ACHN (cell line): ENCODE measurements at regions not wholly inside any gene's neighbourhood (a gene's known extent, or its start where the extent isn't known, plus 50 kb on each side); places are given as distances from the start of the nearest gene placed in this dataset.
"Not testable (repeated sequence)": the region's sequence is repeated elsewhere in the genome, so short reads cannot be mapped to it uniquely, and the experiment has no call there.

Experiments
- DNase-seq: peaks from one replicate; pipeline ENCODE4 v3.0.0-alpha.2; 2015
- in situ Hi-C: cut with HindIII; loops from 2 replicates; pipeline ENCODE4 v1.10.0; 2017; ENCODE audit warnings: low sequenced_read_pairs, low pct_ligation_motif_present, low pct_unique_long_range_greater_than_20kb

GRCh38 chr6:137286916-137287315 is 67.7 kb upstream of the IFNGR1 start:
- no peak for DNase-seq
- in situ Hi-C loops = no loop called here

GRCh38 chr6:137286368-137286767 is 67.2 kb upstream of the IFNGR1 start:
- no peak for DNase-seq
- in situ Hi-C loops = no loop called here

GRCh38 chr6:137284811-137285110 is 65.6 kb upstream of the IFNGR1 start:
- in situ Hi-C loops = no loop called here
- no peak for DNase-seq

- no peak for DNase-seq
- in situ Hi-C loops = no loop called here
These were observed 65.0 kb upstream of the IFNGR1 start for GRCh38 chr6:137283940-137284810.

GRCh38 chr6:137283080-137283479 is 63.9 kb upstream of the IFNGR1 start:
- in situ Hi-C loops = no loop called here

GRCh38 chr6:137282254-137282653 is 63.1 kb upstream of the IFNGR1 start:
- in situ Hi-C loops = no loop called here
- DNase-seq = no peak

More at GRCh38 chr6:137283080-137283479, 63.9 kb upstream of the IFNGR1 start:
- DNase-seq = no peak

GRCh38 chr6:137279279-137279678 is 60.1 kb upstream of the IFNGR1 start:
- in situ Hi-C loops, DNase-seq: not testable (repeated sequence)

GRCh38 chr6:137277971-137278637 is 58.9 kb upstream of the IFNGR1 start:
- DNase-seq = peak; percentile 92
- in situ Hi-C loops = no loop called here

GRCh38 chr6:137272403-137272802 is 53.2 kb upstream of the IFNGR1 start:
- in situ Hi-C loops = no loop called here
- DNase-seq = no peak

- in situ Hi-C loops = no loop called here
These were observed 52.3 kb upstream of the IFNGR1 start for GRCh38 chr6:137271245-137272183.

GRCh38 chr6:137269803-137270202 is 50.6 kb upstream of the IFNGR1 start:
- in situ Hi-C loops = no loop called here
- DNase-seq = no peak

More at GRCh38 chr6:137271245-137272183, 52.3 kb upstream of the IFNGR1 start:
- DNase-seq = peak; percentile 65

- no peak for DNase-seq
- in situ Hi-C loops = no loop called here
These were observed 50.2 kb upstream of the IFNGR1 start for GRCh38 chr6:137269347-137269746.
